ENCODE measurements at regions not wholly inside any gene's neighbourhood (a gene's known extent, or its start where the extent isn't known, plus 50 kb on each side); places are given as distances from the start of the nearest gene placed in this dataset.

GRCh38 chr5:58913406-58913990 lies 330.6 kb downstream of the RAB3C start:
- TF ChIP-seq SP2 (tag by site-specific recombination; IDR thresholded peaks at IDR 0.05): no peak
- TF ChIP-seq, protein P1, sequence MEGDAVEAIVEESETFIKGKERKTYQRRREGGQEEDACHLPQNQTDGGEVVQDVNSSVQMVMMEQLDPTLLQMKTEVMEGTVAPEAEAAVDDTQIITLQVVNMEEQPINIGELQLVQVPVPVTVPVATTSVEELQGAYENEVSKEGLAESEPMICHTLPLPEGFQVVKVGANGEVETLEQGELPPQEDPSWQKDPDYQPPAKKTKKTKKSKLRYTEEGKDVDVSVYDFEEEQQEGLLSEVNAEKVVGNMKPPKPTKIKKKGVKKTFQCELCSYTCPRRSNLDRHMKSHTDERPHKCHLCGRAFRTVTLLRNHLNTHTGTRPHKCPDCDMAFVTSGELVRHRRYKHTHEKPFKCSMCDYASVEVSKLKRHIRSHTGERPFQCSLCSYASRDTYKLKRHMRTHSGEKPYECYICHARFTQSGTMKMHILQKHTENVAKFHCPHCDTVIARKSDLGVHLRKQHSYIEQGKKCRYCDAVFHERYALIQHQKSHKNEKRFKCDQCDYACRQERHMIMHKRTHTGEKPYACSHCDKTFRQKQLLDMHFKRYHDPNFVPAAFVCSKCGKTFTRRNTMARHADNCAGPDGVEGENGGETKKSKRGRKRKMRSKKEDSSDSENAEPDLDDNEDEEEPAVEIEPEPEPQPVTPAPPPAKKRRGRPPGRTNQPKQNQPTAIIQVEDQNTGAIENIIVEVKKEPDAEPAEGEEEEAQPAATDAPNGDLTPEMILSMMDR (tag by site-specific recombination; IDR thresholded peaks at IDR 0.05): no peak
- no peak for TF ChIP-seq ZSCAN30 (tag by site-specific recombination; IDR thresholded peaks at IDR 0.05)
- no peak for TF ChIP-seq ZNF292 (tag by site-specific recombination; IDR thresholded peaks at IDR 0.05; ENCODE audit: borderline replicate concordance, low read depth)
- TF ChIP-seq HOXA7 (CRISPR knock-in tag; IDR thresholded peaks at IDR 0.05; ENCODE audit: borderline replicate concordance): no peak
- no peak for TF ChIP-seq ZNF274 (IDR thresholded peaks at IDR 0.05; ENCODE audit: low read length)
- TF ChIP-seq ZNF274 (tag by site-specific recombination; IDR thresholded peaks at IDR 0.05; ENCODE audit: borderline replicate concordance): no peak
- no peak for TF ChIP-seq ZNF341 (tag by site-specific recombination; IDR thresholded peaks at IDR 0.05; ENCODE audit: low read depth)

Data from HEK293 (cell line).